K562 (cell line): ENCODE measurements at regions not wholly inside any gene's neighbourhood (a gene's known extent, or its start where the extent isn't known, plus 50 kb on each side); places are given as distances from the start of the nearest gene placed in this dataset.

ENCODE experiments used
- ATAC-seq: fragments of 200-7000 bp; cut with Tn5 transposase; 3 replicates; pipeline ENCODE4 v1.9.1; 2020; ENCODE audit warnings: moderate library complexity
- BruUV-seq: library from RNA; stranded (reverse); fragments of 400-500 nt; replicated peaks from 2 replicates; lab custom pipeline; 2021; lab: Mats Ljungman, UMichigan
- CTCF ChIA-PET: fragments of 300-600 bp; formaldehyde crosslinking; extraction: SDS; loops from one replicate; lab custom pipeline; 2021; ENCODE audit warnings: low intra/inter-chr PET ratio; lab: Yijun Ruan, JAX
- POLR2A ChIA-PET: fragments of 300-600, 350-650 bp; sonication (Branson Sonifier 250); formaldehyde crosslinking; extraction: SDS; loops from one replicate; lab custom pipeline; 2021; ENCODE audit warnings: antibody characterized with exemption, inconsistent platforms; lab: Yijun Ruan, JAX
- DNase-seq, 4 experiments: peaks; one replicate each; pipeline versions ENCODE4 v3.0.0 to v3.0.0-alpha.2; 2011 to 2018; ENCODE audit warnings: low spot score in 3 of 4, mixed read lengths in 3 of 4; ENCODE audit errors: extremely low read depth in 1 of 4
- FAIRE-seq: peaks from 2 replicates; lab custom pipeline; 2011; peaks lifted over from hg19 to GRCh38; lab: Jason Lieb, UNC
- H2AFZ ChIP-seq: 2 replicates; pipeline ENCODE4 v1.6.0; 2011; ENCODE audit warnings: low read depth, low read length, control low read depth, inconsistent platforms
- H3K27ac ChIP-seq: fragments of 200-600 bp; 3 replicates; pipeline ENCODE4 v1.8.0; 2011; ENCODE audit warnings: low read depth, mild to moderate bottlenecking, control low read depth, inconsistent platforms, low read length, moderate library complexity, mixed read lengths; ENCODE audit errors: extremely low read depth
- H3K27me3 ChIP-seq, 2 experiments: fragments of 300-600 bp in 1 of 2; 2 replicates in 1 of 2; 3 replicates in 1 of 2; pipeline versions ENCODE4 v1.6.0 to v1.8.0; 2011; ENCODE audit warnings: inconsistent platforms in 2 of 2, low read length in 2 of 2, mild to moderate bottlenecking in 1 of 2, mixed read lengths in 1 of 2, moderate library complexity in 1 of 2; ENCODE audit not compliant: control insufficient read depth in 2 of 2, insufficient read depth in 2 of 2
- H3K36me3 ChIP-seq: fragments of 300-600 bp; 3 replicates; pipeline ENCODE4 v1.8.0; 2011; ENCODE audit warnings: mild to moderate bottlenecking, low read length, inconsistent platforms; ENCODE audit not compliant: control insufficient read depth, insufficient read depth
- H3K4me1 ChIP-seq, 2 experiments: fragments of 200-600 bp in 1 of 2; replicated peaks in 1 of 2; 2 replicates in 1 of 2; 3 replicates in 1 of 2; pipeline versions ENCODE4 v1.5.1 to v1.8.0; 2011; ENCODE audit warnings: inconsistent platforms in 2 of 2, low read length in 2 of 2, mild to moderate bottlenecking in 1 of 2, mixed read lengths in 1 of 2, moderate library complexity in 1 of 2; ENCODE audit not compliant: control insufficient read depth in 2 of 2, insufficient read depth in 2 of 2
- H3K4me2 ChIP-seq: 2 replicates; pipeline ENCODE4 v1.6.1; 2011; ENCODE audit warnings: low read length, control low read depth, inconsistent platforms, mixed read lengths; ENCODE audit not compliant: insufficient read depth
- H3K4me3 ChIP-seq: fragments of 200-600 bp; sonication (generic), shearing (Covaris generic); 2 replicates; pipeline ENCODE4 v1.5.1; 2016; ENCODE audit warnings: control low read depth, inconsistent platforms
- H3K79me2 ChIP-seq: fragments of 200-600 bp; 3 replicates; pipeline ENCODE4 v1.8.0; 2011; ENCODE audit warnings: low read length, inconsistent platforms; ENCODE audit not compliant: control insufficient read depth, insufficient read depth
- H3K9ac ChIP-seq, 2 experiments: 2 replicates each; pipeline versions ENCODE4 v1.6.0 to v1.6.1; 2011; ENCODE audit warnings: low read depth in 2 of 2, low read length in 2 of 2, control low read depth in 1 of 2, inconsistent platforms in 1 of 2, mild to moderate bottlenecking in 1 of 2, mixed read lengths in 1 of 2; ENCODE audit not compliant: insufficient read depth in 1 of 2
- H3K9me1 ChIP-seq: one replicate; pipeline ENCODE4 v1.6.0; 2011; ENCODE audit warnings: inconsistent platforms, mild to moderate bottlenecking, low read length, moderate library complexity; ENCODE audit not compliant: control insufficient read depth, insufficient read depth
- H3K9me3 ChIP-seq: replicated peaks from 2 replicates; pipeline ENCODE4 v1.5.1; 2011; ENCODE audit warnings: low read depth, low read length, inconsistent platforms; ENCODE audit not compliant: control insufficient read depth, insufficient read depth
- H4K20me1 ChIP-seq: replicated peaks from 2 replicates; pipeline ENCODE4 v1.6.1; 2011; ENCODE audit warnings: low read length, inconsistent platforms, mixed read lengths; ENCODE audit not compliant: control insufficient read depth, insufficient read depth
- CTCFL ChIP-seq: IDR thresholded peaks from 2 replicates; pipeline ENCODE4 v1.6.1; 2011; ENCODE audit warnings: borderline replicate concordance, low read depth, mild to moderate bottlenecking, moderate library complexity, low read length; ENCODE audit not compliant: insufficient read depth, poor library complexity, severe bottlenecking
- FOXM1 ChIP-seq, 2 experiments: fragments of 450-650 bp in 1 of 2; sonication (generic) in 1 of 2; formaldehyde crosslinking in 1 of 2; IDR thresholded peaks; 2 replicates each; pipeline versions ENCODE4 v1.6.1 to v1.9.0; 2017 to 2022; ENCODE audit warnings: low read depth in 2 of 2, mild to moderate bottlenecking in 2 of 2, missing genetic modification reagents in 1 of 2, moderate library complexity in 1 of 2
- ZNF175 ChIP-seq: fragments of 200-800 bp; sonication (Bioruptor generic); IDR thresholded peaks from 2 replicates; pipeline ENCODE4 v1.6.1; 2016; ENCODE audit warnings: low read depth, mild to moderate bottlenecking, missing genetic modification characterization, missing compliant biosample characterization
- ZNF707 ChIP-seq: fragments of 250-450 bp; sonication (Bioruptor Pico); conservative IDR thresholded peaks from 2 replicates; pipeline ENCODE4 v1.8.0; 2022; ENCODE audit warnings: inconsistent platforms, mild to moderate bottlenecking, moderate library complexity
- WGBS: fragments of 100-300 bp; shearing (Covaris generic); methylation state at CpG from one replicate; pipeline ENCODE4 v1.1.6; 2016; ENCODE audit warnings: low coverage, mixed read lengths; ENCODE audit not compliant: insufficient coverage; ENCODE audit errors: missing lambda C conversion rate; 5-methylcytosine and 5-hydroxymethylcytosine counted together
- in situ Hi-C: fragments of 300-500 bp; cut with MboI; formaldehyde crosslinking; loops from 4 replicates; pipeline ENCODE4 v1.15.0; 2018; ENCODE audit warnings: inconsistent platforms, mixed read lengths
- intact Hi-C: fragments of 100-400 bp; cut with micrococcal nuclease; formaldehyde crosslinking; loops from 2 replicates; pipeline ENCODE4 v1.14.2; 2022
- TF ChIP-seq, protein P1 (sequence below): fragments of 250-450 bp; sonication (Bioruptor Pico); IDR thresholded peaks from 2 replicates; pipeline ENCODE4 v1.5.0; 2021; ENCODE audit warnings: mild to moderate bottlenecking, moderate library complexity

- TF ChIP-seq, protein P1, sequence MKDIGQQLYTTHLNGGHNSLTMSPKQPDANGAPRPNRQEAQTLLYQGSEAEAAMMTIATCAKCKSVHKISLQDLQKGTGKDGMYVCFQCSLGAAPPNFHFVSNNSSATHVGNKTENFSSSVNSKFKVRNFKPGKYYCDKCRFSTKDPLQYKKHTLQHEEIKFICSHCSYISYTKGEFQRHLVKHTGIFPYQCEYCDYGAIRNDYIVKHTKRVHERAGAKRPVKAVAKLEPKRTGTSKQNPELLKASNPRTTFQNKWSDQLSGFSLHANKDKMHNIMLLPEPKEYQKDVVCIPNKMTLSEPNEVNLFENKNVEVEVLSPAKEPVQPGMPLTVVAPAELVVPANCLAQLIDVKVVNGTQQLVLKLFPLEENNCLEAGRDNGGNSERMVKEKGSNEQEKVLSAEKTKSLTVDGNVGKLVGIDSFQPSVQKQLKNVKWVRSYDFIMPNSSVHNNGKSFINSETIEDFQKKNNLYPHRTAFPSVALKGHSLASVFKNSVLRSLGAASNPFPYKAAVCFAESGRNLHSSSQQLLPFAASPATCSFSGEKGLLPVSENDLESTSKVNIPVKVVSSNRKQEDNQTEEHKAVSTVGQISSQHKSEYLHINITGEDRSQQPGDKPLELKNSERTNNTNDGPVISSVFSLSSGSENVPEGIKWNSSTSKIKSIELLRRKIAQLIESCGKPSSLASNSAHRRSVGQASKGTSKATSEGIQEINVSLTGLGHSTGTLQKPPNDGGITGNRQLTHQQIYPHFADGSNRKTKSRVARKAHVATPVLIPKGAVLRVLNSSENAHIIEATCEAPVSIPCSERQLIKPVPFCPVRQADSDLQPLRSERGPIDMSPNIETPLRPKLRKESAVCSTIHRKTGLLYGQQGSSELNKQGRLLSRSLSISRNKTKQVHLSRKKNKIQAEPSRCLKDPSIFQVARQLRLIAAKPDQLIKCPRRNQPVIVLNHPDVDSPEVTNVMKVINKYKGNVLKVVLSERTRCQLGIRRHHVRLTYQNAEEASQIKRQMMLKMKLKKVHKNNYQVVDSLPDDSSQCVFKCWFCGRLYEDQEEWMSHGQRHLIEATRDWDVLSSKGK (CRISPR knock-in tag), result no peak
- TF ChIP-seq FOXM1 (IDR thresholded peaks at IDR 0.05; ENCODE audit: low read depth) (no peak), FOXM1 (CRISPR knock-in tag; IDR thresholded peaks at IDR 0.05; ENCODE audit: low read depth) (no peak), CTCFL (no peak)
These were observed 144.3 kb downstream of the OR2B2 start (continued) for GRCh38 chr6:27767851-27768250.

GRCh38 chr6:27766405-27766804, 145.8 kb downstream of the OR2B2 start:
- Histone ChIP-seq H3K79me2 (no peaks in the 10 kb centered on the region), H3K9me3 (no peaks in the 10 kb centered on the region), H3K4me3 (no peak overlapping the region), H3K4me2 (no peak overlapping the region), H3K27ac (no peak overlapping the region), H2AFZ (no peak overlapping the region), H3K27me3 (no peaks in the 10 kb centered on the region)
- 35% methylated on average over 1 of the region's 1 CpG for WGBS
- in situ Hi-C loops, result no loop called here
- intact Hi-C loops, result no loop called here
- ATAC-seq, result no peak
- BruUV-seq, result no TSS peak
- peak in 1 of 4 experiments; percentile 8 for DNase-seq
- CTCF ChIA-PET, result no interaction called here
- TF ChIP-seq ZNF175 (CRISPR knock-in tag) (no peak), ZNF707 (CRISPR knock-in tag) (no peak)
- TF ChIP-seq, all 486 proteins: peak for 0
- no peaks in the 10 kb centered on the region for H3K9me1 ChIP-seq
- no peaks in the 10 kb centered on the region for H3K36me3 ChIP-seq
- H4K20me1 ChIP-seq, result no peaks in the 10 kb centered on the region
- POLR2A ChIA-PET, result interaction anchor here (0.5 to 1.5 kb wide), 2 partner anchors 127 to 618 kb away, joined by 3 to 7 read pairs; a partner anchor contains a TSS
- H3K9ac ChIP-seq, result no peak overlapping the region
- no peak for FAIRE-seq
- peaks cover 0 to 3% of the 10 kb centered on the region in 2 experiments; a peak in 3 of 5 replicates for H3K4me1 ChIP-seq
